ENCODE measurements at regions not wholly inside any gene's neighbourhood (a gene's known extent, or its start where the extent isn't known, plus 50 kb on each side); places are given as distances from the start of the nearest gene placed in this dataset.

DNA sequence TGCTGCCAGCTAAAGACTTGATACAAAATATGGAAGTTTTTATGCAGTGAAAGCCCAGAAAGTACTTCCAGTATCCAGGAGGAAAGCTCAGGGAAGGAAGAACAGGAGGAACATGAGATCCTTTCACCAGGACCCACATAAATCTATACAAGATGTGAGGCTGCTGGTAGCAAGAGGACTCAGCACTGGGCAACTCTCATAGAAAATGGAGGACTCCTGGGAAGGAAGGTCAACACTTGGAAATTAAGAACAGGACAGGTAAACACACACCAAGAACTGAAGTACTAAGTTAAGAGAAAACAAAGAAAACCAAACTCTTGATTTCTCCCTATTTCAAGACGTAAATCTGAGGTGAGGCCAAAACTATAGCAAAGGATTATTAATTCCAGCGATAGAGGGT lies 220.5 kb upstream of the HSF2 start:
- TF ChIP-seq GATA2 (IDR thresholded peaks at IDR 0.05; ENCODE audit: low read depth, low read length) (no peak), GATA3 (IDR thresholded peaks at IDR 0.05; ENCODE audit: low read depth, low read length) (no peak)

All from SH-SY5Y (cell line).